ENCODE measurements at regions not wholly inside any gene's neighbourhood (a gene's known extent, or its start where the extent isn't known, plus 50 kb on each side); places are given as distances from the start of the nearest gene placed in this dataset.

DNA sequence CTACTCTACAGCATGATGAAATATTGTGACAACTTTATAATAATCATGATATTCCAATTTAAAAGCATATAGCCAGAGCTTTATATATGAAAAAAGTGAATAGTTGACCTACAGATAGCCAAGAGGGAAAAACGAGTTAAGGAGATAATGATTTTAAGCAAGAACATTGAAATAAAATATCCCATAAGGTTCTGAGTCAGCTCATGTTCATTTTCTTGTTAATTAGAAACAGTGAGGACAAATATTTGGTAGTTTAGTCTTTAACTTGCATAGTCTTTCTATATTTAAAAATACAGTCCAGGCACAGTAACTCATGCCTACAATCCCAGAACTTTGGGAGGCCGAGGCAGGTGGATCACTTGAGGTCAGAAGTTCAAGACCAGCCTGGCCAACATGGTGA lies 55.8 kb upstream of the CDH6 start:
- no peak for DNase-seq

DNA sequence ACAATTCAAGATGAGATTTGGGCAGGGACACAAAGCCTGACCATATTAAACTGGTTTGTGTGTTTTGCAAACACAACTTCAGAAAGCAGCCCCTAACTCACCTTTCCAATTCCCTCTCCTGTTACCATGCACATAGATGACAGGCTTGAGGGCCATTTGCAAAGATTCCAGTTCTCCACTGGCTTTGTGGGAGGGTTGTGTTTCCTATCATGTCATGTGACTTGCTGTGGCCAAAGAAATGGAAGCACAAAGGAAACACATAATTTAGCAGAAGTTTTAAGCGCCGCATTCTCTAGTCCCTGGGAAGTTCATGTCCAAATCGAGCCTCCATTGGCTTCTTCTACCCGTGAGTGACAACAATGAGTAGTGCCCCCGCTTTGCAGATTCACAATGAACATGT lies 57.9 kb upstream of the CDH6 start:
- no peak for DNase-seq

DNA sequence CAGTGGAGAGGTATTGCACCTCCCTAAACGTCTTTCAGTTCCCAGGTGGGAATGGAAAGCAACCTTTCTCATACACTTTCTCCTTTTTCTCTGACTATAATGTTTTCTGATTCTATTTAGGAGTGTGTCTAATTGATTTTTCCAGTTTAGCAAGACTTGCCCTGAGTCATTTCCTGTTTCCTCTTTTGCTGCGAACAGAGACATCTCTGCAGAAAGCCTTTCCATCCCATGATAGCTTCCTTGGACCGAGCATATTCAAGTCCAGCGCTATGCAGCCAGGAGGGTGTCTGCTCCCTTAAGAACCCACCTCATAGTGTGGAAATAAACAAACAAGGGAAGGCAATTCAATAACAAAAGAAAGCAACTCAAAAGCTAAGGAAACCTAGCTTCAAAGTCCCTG lies 60.0 kb upstream of the CDH6 start:
- no peak for DNase-seq

DNA sequence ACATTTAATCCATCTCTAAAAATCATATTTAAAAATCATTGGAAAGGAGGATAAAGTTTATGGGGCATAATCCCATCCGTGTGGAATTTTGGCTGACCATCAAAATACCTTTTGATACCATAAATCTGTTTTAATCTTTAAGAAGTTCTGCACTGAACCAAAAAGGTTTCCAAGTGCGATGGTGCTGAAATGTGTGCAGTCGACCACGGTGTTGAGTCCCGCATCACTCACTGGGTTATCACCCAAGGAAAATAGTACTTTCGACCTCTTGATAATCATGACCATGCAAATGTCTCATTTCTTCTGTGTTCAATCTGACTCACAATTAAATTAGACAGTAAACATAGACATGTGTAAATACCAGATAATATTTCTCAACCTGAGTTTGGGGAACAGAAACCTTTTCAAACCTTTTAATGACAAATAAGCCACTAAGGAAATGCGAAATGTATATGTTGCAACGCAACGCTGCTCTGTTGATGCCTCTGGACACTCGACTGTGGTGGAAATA lies 62.0 kb upstream of the CDH6 start:
- no peak for DNase-seq

DNA sequence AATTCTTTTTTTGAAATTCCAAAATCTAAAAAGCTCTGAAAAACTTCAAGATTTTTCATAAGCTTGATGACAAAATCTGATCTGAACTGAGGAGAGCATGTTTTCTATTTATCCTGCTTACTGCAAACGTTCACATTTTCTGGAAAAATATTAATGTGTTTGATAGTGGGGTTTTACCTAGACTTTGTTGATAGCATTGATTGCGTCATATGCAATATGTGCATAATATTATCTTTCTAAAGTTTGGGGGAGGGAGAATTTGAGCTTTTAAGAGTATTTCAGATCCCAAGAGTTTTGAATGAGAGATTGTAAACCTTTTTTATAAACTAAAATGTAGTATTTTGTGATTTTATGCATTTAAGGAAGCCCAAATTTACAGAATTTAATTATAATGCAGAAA lies 62.8 kb upstream of the CDH6 start:
- no peak for DNase-seq

DNA sequence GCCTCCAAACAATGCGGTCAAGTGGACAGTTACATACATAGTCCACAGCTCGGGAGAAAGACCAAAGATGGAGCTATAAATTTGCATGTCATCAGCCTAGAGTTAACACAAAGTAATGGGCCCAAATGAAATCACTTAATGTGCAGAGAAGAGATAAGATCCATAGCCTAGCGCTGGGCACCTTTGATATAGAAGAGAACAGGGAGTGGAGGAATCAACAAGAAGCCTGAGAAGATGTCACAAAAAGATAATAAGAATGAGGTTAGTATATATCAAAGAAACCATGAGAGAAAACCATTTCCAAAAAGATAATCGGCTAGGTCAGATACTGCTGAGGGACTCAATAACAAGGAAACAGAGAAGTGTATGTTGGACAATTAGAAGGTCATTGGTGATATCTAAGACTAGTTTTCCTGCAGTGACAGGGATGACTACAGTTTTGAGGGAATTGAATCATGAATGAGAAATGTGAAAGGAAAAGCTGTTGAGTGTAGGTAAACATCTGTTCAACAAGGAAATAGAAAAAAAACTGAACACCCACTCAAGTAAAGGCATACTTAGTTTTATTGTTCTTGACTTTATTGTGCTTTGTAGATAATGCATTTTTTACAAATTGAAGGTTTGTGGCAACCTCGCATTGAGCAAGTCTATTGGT lies 68.7 kb upstream of the CDH6 start:
- DNase-seq = no peak

DNA sequence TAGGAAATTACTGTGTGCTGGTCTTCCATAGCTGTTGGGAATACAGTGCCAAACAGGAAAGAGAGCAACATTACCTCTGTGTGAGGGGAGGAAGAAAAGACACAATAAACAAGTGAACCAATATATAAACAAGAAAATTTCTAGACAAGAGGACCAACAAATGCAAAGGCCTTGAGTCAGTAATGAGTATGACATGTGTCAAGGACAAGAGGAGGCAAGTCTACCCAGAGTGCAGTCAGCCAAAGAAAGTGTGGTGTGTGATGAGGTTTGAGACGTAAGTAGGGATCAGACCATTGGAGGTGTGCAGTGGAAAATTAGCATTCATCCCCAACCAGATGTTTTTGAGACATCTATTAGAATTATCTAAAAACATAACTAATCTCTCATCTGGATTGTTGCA lies 69.5 kb upstream of the CDH6 start:
- no peak for DNase-seq

DNA sequence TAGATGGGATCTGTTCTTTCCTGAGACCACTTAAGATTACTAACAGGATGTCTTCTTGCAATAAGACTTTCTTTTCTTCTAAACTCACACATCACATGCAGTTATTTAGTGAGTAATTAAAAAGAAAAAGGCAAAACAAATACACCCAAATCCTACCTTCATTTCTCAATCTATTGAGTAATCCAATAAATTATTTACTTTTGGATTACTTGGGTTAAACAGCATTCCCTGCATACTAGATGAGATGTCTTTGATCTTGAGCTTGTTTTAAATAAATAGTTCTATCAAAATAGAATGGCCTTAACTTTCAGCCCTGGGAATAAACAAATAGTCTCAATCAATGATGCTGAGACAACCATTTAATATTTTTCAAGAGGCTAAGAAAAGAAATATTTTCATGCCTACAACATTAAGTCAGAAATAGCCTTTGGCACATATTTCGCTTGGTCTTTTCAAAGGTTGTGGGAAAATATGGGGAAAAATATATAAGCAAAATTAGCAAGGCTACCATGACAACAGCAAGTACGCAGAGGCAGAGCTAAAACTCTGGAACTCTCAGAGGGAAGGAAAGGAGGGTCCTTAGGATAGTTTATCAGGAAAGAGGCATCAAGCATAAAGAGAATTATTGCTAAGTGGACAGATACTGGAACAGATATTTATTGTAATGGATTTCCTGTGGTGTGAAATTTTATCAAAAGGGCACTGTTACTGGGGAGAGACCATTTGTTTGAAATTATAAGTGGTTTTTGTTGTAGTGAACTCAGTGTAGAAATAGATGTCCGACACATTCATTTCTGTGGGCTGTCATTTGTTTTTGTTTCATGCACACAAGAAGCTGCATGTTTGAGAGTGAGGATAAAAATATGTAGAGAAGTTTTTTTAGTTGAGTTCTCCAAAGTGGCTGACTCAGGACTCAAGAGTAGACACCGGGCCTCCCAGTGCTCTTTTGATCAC lies 70.2 kb upstream of the CDH6 start:
- DNase-seq = no peak

DNA sequence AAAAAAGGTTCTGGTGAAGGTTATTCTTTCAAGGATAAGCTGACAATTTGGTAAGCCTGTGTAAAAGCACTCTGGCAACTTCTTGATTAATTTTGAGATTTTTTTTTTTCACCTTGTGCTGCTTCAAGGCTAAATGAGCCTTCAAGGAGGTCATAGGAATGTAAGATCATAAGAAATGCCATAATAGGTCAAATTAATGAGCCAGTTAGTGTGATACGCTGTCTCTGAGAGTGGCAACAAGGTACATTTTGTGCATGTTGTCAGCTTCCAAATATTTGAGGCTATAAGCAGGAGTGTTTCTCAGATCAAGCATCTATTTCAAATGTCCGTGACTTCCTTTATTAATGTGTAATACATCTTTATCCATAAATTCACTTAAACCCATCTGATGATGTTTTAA lies 72.3 kb upstream of the CDH6 start:
- DNase-seq = no peak

DNA sequence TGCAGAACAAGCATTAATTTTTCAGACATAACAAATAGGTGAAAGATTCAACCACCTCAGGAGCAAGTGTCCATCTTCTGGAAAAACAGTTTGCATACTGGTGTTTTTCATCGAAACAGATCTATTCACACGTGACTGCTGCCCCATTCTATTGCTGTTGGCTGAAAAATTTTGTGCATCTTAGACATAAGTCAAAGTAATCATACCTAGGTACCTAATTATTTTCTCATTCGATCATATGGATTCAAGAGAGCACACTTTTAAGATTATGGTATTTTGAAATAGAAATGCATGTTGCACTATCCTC lies 72.9 kb upstream of the CDH6 start:
- no peak for DNase-seq

DNA sequence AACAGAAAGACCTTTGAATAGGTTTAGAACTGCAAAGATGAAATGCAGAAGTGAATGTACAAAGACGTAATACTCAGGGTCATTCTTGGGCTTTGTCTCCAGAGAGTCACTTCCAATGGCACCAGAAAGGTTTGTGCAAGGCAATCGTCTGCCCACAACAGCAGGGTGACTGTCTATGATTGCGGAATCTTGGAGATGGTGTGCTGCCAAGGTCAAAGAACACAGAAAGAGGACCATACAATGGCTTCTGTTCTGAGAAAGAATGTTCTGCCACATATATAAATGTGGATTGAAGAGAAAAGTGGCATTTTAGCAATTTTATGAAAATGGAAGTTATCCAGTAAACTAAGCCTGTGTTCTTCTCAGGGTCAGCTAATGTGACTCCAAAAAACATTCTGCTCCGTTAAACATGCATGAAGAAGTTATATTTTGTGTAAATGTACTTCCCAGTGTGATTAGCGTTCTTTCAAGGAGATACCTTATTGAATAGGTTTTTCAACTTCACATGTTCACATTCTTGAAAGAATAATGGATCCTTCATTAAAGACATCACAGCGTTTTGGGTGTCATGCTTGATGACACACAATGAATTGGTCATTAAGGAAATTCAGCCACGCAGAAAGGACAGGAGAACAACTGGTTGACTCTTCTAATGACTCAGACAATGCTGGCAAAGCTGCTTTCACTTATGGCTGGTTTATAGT lies 73.4 kb upstream of the CDH6 start:
- DNase-seq = no peak

DNA sequence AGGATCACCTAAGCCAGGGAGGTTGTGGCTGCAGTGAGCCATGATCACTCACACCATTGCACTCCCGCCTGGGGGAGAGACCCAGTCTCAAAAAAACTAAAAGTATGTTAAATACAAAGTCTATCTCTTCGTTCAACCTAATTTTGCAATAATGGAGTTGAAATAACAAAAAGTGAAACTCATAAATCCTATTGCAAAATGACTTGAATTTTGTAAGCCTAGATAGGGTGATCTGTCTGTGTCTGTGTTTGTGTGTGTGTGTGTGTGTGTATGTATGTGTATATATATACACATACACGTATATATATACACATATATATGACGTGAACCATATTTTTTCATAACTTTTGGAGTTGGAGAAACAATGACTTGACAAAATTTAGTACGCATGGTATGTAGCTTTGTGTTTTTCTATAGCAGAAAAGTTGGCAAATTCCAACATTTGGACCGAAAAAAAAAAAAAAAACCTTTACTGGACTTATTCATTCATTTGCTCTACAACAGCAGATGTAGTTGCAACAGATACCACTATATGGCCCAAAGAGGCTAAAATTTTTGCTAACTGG lies 76.9 kb upstream of the CDH6 start:
- DNase-seq = no peak

DNA sequence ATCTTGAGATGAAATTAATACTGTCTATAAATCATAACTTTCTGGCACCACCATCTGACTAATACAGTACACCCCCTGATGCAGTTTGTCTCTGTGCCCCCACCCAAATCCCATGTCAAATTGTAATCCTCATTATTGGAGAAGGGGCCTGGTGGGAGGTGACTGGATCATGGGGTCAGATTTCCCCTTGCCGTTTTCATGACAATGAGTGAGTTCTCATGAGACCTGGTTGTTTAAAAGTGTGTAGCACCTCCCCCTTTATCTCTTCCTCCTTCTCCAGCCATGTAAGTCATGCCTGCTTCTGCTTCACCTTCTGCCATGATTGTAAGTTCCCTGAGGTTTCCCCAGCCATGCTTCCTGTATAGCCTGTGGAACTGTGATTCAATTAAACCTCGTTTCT lies 78.7 kb upstream of the CDH6 start:
- no peak for DNase-seq

DNA sequence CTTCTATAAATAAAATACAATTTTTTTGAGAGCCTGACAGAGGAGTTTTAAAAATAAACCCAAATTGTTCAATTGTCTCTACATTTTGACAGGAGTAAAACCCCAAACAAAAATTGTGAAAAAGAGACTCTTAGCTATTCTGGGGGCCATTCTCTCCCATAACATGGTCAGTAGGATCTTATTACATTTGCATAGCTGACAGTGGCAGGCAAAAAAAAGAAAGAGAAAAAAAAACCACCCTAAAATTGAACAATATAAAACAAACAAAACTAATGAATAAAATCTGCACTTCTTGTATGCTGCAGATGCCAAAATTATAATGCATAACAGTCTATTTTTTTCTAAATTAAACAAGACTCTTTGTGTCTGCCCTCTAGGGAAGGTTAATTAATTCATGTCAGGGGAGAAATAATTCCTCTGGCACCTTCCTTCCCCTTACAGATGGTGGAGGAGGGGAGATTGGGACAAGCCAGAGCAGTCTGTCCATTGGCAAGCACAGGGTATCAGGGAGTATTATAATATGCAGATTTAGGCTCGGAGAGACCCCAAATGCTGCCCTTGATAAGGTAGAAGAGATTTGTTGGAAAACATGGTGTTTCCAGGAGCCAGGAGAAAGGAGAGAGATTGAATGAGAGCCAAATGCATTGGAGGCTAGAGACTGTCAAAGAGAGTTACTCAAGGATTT lies 79.7 kb upstream of the CDH6 start:
- no peak for DNase-seq

DNA sequence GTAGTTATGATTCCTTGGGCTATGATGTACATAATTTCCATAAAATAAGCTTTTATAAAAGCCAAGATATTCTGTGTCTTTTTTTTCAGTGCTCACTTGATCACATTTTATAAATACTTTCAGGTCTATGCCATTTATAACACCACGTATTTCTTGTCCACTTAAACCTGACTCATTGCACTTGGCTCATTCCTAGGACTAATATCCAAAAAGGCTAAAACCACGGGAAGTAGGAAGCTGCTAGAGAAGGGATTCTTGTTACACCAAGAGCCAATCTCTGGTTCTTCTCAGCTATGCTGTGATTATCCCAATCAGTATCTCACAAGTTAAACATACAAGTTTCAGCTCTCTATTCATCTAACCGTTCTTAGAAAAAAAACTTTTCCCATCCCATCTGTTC lies 80.4 kb upstream of the CDH6 start:
- no peak for DNase-seq

DNA sequence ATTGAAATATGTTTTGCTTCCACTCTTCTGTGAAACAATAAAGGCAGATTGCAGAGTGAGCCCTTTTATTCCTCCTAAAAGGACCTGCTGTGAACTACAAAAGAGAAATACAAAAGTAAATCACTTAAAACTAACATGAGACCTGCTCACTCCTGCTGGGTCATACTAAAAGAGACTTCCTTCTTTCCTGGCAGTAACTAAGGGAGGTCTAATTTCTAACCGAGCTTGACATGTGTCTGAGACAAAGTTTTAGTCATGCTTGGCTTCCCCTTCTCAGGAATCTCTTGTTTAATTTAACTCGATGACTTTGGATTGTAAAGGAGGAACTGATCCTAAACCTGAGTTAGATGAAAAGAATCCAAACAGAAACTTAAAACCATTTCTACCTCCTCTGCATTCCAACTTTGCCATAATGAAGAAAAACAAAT lies 86.4 kb upstream of the CDH6 start:
- no peak for DNase-seq

DNA sequence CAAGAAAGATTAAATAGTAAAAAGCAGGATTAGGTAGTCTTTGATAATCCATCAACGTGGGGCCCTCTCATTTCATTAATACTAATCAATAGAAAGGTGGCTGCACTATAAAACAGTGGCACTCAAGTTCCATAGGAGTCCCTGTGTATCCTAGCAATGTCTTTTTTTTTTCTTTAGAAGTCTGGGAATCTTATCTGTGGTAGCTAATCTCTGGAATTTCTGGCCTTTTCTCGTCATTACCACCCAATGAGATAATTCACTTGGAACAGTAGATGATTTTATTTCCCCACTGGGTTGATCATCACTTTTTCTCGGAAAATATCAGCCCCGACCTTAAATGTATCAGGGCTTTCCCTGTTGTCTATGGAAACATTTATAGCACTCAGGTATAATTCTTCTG lies 86.8 kb upstream of the CDH6 start:
- DNase-seq = no peak

DNA sequence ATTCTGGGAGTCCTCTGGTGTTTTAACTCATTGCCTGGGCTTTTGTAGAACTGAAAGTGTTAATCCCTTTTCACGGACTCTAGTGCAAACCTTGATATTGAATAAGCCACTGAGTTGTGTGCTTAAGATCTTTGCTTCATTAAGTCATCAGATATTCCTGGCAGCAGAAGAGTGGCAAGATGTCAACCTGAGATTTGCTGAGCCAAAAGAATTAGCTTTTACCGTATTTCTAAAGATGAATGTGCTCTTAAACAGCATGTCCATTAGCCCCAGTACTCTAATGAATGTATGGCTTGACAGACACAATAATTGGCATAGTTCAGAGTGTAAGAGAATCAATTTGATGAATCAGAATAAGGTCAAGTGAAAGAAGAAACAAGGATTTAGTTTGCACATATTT lies 87.2 kb upstream of the CDH6 start:
- DNase-seq = no peak

DNA sequence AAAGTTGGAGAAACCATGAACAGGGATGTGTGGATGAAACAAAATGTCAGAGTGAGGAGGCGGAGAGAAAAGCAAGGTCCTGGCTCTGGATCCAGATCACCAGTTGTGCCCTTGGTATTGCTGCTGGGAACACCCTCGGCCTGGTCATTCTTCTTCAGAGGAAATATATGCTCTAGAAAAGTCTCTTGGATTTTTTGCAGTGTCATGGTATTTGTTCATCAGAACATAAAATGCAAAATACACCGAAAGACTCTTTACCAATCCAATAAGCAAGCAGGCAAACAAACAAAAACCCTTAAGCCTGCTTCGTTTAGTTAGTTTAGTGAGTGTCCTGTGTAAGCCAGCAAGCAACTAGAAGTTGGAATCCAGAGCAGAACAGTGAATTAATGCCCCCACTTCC lies 88.7 kb upstream of the CDH6 start:
- no peak for DNase-seq

DNA sequence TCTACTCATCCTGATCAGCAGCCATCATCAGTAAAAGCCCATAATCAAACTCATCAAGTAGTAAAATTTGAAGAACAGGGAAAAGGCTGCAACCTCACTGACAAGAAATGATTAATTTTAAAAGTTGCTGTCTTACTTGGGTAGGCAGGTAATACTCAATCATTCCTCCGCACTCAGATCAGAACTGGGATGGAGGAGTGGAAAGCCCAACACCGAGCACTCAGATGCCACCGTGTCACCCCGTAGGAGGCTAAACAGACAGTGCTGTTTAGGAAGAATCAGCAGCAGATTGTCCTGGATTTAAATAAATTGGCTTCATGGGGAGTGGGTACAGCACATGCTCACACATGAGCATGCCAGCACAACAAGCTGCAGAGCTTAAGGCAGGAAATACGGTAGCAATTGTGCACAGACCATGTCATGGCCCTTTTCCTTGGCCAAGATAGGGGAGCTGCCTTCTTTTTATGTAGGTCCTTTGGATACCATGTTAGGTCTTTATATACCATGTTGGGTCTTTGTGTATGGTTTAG lies 92.6 kb upstream of the CDH6 start:
- no peak for DNase-seq

DNA sequence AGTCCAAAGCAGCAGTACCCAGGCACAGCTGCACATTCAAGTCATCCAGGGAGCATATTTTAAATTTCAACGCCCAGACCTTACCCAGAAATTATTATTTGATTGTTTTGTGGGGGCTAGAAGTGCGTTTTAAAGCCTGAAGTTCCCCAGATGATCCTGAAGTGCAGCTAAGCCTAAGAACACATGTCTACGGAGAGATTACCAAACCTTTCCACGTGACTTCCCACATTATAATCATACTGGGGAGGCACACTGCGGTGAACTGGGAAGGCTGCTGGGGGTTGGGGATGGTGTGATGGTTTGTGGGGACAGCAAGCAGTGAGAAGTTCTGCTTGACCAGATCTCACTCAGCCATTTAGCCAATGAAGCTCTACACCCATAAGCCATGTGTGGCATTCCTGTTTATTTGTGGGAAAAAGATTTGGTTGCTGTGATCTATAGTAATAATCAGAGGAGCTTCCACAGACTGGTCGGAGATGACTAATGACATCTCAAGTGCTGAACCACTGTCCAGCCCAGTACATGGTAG lies 93.4 kb upstream of the CDH6 start:
- DNase-seq = no peak

DNA sequence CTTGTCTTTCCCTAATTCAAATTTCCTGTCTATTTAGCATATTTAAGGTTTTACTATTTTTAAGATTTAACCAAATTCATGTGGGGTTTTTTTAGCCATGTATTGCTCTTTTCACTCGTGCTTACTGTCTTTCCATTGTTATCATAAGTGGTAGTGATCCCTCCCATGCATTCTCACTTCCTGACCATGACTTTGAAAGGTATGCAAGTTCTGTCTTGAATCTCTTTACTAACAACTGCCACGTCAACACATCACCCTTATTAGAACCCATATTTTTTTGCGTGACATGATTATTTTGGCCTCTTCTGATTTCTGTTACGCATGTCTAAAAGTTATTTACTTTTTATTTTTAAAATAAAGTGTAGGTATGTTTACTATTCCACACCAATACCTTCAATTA lies 94.7 kb upstream of the CDH6 start:
- DNase-seq = no peak

Measured in dermis blood vessel endothelial cell (primary cell).